HFFc6 (cell line): ENCODE measurements at regions not wholly inside any gene's neighbourhood (a gene's known extent, or its start where the extent isn't known, plus 50 kb on each side); places are given as distances from the start of the nearest gene placed in this dataset.

Source experiments
- DNase-seq: peaks from one replicate; pipeline ENCODE4 v3.0.0-alpha.2; 2018
- H3K27ac Mint-ChIP-seq: 2 replicates; pipeline ENCODE4 v1.8.0; 2020; ENCODE audit warnings: mild to moderate bottlenecking, mixed read lengths
- H3K27me3 Mint-ChIP-seq: 2 replicates; pipeline ENCODE4 v1.8.0; 2021; ENCODE audit warnings: mild to moderate bottlenecking, moderate library complexity, mixed read lengths; ENCODE audit not compliant: insufficient read depth
- H3K36me3 Mint-ChIP-seq: 2 replicates; pipeline ENCODE4 v1.8.0; 2021; ENCODE audit warnings: low read depth, mixed read lengths
- H3K4me1 Mint-ChIP-seq: 2 replicates; pipeline ENCODE4 v1.8.0; 2020; ENCODE audit warnings: low read depth, mixed read lengths
- H3K4me3 Mint-ChIP-seq: 2 replicates; pipeline ENCODE4 v1.8.0; 2020; ENCODE audit warnings: mild to moderate bottlenecking, moderate library complexity, mixed read lengths
- H3K9me3 Mint-ChIP-seq: 2 replicates; pipeline ENCODE4 v1.8.0; 2020; ENCODE audit warnings: mild to moderate bottlenecking, mixed read lengths
- TF ChIP-seq, protein P1 (sequence below): fragments of 200-600 bp; sonication (generic); IDR thresholded peaks from 2 replicates; pipeline ENCODE4 v1.5.0; 2021; ENCODE audit warnings: antibody characterized with exemption, mild to moderate bottlenecking

GRCh38 chr2:180653481-180653880 is 326.9 kb upstream of the UBE2E3 start:
- peaks cover 47% of the 10 kb centered on the region for H3K4me1 Mint-ChIP-seq
- H3K36me3 Mint-ChIP-seq: no peaks in the 10 kb centered on the region
- no peaks in the 10 kb centered on the region for H3K9me3 Mint-ChIP-seq
- no peak overlapping the region for H3K4me3 Mint-ChIP-seq
- no peak for DNase-seq
- H3K27me3 Mint-ChIP-seq: no peaks in the 10 kb centered on the region; the same call in 1 of the 2 replicates
- H3K27ac Mint-ChIP-seq: no peak overlapping the region
- TF ChIP-seq, protein P1, sequence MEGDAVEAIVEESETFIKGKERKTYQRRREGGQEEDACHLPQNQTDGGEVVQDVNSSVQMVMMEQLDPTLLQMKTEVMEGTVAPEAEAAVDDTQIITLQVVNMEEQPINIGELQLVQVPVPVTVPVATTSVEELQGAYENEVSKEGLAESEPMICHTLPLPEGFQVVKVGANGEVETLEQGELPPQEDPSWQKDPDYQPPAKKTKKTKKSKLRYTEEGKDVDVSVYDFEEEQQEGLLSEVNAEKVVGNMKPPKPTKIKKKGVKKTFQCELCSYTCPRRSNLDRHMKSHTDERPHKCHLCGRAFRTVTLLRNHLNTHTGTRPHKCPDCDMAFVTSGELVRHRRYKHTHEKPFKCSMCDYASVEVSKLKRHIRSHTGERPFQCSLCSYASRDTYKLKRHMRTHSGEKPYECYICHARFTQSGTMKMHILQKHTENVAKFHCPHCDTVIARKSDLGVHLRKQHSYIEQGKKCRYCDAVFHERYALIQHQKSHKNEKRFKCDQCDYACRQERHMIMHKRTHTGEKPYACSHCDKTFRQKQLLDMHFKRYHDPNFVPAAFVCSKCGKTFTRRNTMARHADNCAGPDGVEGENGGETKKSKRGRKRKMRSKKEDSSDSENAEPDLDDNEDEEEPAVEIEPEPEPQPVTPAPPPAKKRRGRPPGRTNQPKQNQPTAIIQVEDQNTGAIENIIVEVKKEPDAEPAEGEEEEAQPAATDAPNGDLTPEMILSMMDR: no peak

- Mint-ChIP-seq H3K4me1 (peaks cover 47% of the 10 kb centered on the region), H3K36me3 (no peaks in the 10 kb centered on the region), H3K27ac (no peak overlapping the region), H3K27me3 (no peaks in the 10 kb centered on the region; the same call in 1 of the 2 replicates), H3K4me3 (no peak overlapping the region), H3K9me3 (no peaks in the 10 kb centered on the region)
- no peak for DNase-seq
- TF ChIP-seq, protein P1: no peak
Observed at GRCh38 chr2:180652794-180653193, 327.6 kb upstream of the UBE2E3 start.

DNA sequence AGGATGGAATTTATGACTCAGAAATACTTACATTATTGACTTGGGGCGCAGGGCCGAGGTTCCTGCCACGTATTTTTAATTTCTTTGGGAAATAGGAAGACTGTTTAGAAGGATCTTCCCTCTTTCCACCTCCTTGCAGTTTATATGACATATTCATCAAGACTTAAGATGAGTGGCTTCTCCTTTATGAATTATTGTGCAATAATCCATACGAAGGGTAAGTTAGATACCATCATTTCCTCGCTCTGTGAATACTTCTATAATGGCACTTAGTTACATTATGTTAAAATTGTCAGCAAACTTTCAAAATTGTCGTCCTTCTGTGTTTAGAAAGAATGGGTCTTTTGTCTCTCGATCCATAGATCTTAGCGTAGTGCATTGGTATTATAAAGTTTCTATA is 328.8 kb upstream of the UBE2E3 start:
- TF ChIP-seq, protein P1: no peak
- Mint-ChIP-seq H3K27ac (no peak overlapping the region), H3K4me3 (no peak overlapping the region), H3K36me3 (no peaks in the 10 kb centered on the region), H3K9me3 (no peaks in the 10 kb centered on the region), H3K27me3 (no peaks in the 10 kb centered on the region; the same call in none of the 2 replicates), H3K4me1 (peaks cover 41% of the 10 kb centered on the region)
- DNase-seq: no peak

DNA sequence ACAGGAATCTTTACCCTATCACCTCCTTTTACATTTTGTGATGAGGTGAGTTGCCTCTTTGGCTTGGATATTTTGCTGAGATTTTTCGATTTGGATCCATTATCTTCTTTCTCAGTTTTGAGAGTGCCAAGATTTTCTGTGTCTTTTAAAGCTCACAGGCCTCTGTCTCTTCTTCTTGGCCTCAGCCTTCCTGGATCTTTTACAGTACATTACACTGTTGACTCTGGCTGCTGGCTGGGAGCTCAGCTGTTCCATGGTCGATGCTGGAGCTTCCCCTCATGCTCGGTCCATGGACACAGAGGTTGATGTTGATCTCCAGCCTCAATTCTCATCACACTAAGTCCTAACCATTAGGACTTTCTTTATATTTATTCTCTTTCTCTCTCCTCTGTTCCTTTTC is 332.8 kb upstream of the UBE2E3 start:
- no peak for DNase-seq
- H3K27ac Mint-ChIP-seq: no peak overlapping the region
- peaks cover 7% of the 10 kb centered on the region for H3K4me1 Mint-ChIP-seq
- TF ChIP-seq, protein P1: no peak
- H3K9me3 Mint-ChIP-seq: no peaks in the 10 kb centered on the region
- H3K27me3 Mint-ChIP-seq: no peaks in the 10 kb centered on the region; the same call in 1 of the 2 replicates
- H3K4me3 Mint-ChIP-seq: no peak overlapping the region
- no peaks in the 10 kb centered on the region for H3K36me3 Mint-ChIP-seq

DNA sequence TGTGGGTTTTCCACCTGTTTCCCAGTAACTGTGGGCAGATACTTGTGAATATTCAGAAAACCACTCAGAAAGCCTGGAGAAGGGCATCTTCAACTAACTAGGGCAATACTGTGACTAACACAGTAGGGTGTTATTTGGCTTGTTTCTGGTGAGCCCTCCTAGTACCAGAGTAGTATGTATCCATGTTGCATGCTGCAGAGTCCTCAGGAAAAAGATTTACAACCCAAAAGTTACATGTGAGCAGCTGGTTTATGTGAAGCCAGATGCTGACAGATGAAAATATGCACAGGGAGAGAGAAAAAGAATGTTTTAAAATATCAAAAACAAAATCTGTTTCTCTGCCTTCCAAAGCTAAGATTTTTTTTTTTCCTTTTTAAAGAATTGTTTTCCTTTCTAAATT is 333.2 kb upstream of the UBE2E3 start:
- Mint-ChIP-seq H3K4me1 (0 out of 2 replicates have a peak, but pooled peaks cover 6% of the 10 kb centered on the region), H3K36me3 (no peaks in the 10 kb centered on the region), H3K27ac (no peak overlapping the region), H3K9me3 (no peaks in the 10 kb centered on the region), H3K4me3 (no peak overlapping the region), H3K27me3 (no peaks in the 10 kb centered on the region; the same call in 1 of the 2 replicates)
- TF ChIP-seq, protein P1: no peak
- DNase-seq: no peak

DNA sequence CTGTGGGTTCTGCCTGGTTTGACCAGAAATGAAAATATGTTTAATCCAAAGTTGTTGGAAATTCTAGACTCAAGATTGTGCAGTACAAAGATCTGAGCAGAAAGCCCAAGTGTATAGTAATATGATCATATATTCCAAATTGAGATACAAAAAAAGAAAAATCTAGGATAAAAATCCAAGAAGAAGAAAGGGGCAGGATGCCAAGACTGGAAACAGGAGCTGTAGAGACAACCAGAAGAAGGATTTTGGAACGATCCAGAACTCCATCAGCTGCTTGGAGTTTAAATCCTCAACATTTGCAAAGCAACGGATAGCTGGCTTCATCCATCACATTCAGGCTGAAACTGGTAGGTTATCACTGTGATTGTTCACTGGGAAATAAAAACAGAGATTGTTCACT is 333.6 kb upstream of the UBE2E3 start:
- H3K36me3 Mint-ChIP-seq: no peaks in the 10 kb centered on the region
- no peaks in the 10 kb centered on the region; the same call in 1 of the 2 replicates for H3K27me3 Mint-ChIP-seq

More for the DNA sequence above, 333.6 kb upstream of the UBE2E3 start:
- H3K27ac Mint-ChIP-seq: no peak overlapping the region
- 0 out of 2 replicates have a peak, but pooled peaks cover 6% of the 10 kb centered on the region for H3K4me1 Mint-ChIP-seq
- TF ChIP-seq, protein P1: no peak
- no peak for DNase-seq
- H3K4me3 Mint-ChIP-seq: no peak overlapping the region
- H3K9me3 Mint-ChIP-seq: no peaks in the 10 kb centered on the region
